Stomach (tissue), 4 donors: ENCODE measurements at regions not wholly inside any gene's neighbourhood (a gene's known extent, or its start where the extent isn't known, plus 50 kb on each side); places are given as distances from the start of the nearest gene placed in this dataset.

Experiments used
- EP300 ChIP-seq: sonication (generic); formaldehyde crosslinking; IDR thresholded peaks from one replicate; pipeline ENCODE4 v1.6.1; 2017; ENCODE audit warnings: antibody characterized with exemption
- TF ChIP-seq, protein P1 (sequence below), 7 experiments: fragments of 450-650 bp in 4 of 7; fragments of 200-600 bp in 3 of 7; sonication (generic) in 3 of 7; IDR thresholded peaks; one replicate each; pipeline ENCODE4 v1.5.1; 2016 to 2019; ENCODE audit warnings: antibody characterized with exemption in 7 of 7, control low read depth in 2 of 7, mild to moderate bottlenecking in 1 of 7

DNA sequence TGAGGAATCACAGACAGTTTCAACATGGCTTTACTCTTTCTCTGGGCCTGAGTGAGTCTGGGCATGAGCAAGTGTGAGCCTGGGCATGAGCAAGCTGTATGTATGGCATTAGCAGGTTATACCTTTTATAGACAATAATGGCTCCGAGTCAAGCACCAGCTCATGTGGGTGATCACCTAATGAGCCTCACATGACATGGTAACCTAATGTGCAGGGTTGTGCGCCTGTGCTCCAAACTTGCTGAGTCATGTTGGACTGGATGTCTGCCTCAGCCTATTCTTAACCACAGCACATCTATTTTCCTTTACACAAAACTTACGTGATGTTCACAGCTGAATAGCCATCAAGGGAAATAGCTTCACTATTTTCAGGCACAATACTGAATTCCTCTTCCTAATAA, 236.2 kb upstream of the NRIP1 start:
- TF ChIP-seq, protein P1, sequence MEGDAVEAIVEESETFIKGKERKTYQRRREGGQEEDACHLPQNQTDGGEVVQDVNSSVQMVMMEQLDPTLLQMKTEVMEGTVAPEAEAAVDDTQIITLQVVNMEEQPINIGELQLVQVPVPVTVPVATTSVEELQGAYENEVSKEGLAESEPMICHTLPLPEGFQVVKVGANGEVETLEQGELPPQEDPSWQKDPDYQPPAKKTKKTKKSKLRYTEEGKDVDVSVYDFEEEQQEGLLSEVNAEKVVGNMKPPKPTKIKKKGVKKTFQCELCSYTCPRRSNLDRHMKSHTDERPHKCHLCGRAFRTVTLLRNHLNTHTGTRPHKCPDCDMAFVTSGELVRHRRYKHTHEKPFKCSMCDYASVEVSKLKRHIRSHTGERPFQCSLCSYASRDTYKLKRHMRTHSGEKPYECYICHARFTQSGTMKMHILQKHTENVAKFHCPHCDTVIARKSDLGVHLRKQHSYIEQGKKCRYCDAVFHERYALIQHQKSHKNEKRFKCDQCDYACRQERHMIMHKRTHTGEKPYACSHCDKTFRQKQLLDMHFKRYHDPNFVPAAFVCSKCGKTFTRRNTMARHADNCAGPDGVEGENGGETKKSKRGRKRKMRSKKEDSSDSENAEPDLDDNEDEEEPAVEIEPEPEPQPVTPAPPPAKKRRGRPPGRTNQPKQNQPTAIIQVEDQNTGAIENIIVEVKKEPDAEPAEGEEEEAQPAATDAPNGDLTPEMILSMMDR (IDR thresholded peaks at IDR 0.05) = no peak
- TF ChIP-seq EP300 = no peak
